ENCODE measurements at regions not wholly inside any gene's neighbourhood (a gene's known extent, or its start where the extent isn't known, plus 50 kb on each side); places are given as distances from the start of the nearest gene placed in this dataset.

GRCh38 chr3:42012935-42013690, 51.2 kb upstream of the ULK4 start:
- peak; percentile 86 for DNase-seq

- no peak for DNase-seq
Measured at GRCh38 chr3:42012383-42012934, 50.6 kb upstream of the ULK4 start.

Measured in activated CD8-positive, alpha-beta memory T cell treated with anti-CD3 and anti-CD28 coated beads for 24 hours (primary cell).